ENCODE measurements at regions not wholly inside any gene's neighbourhood (a gene's known extent, or its start where the extent isn't known, plus 50 kb on each side); places are given as distances from the start of the nearest gene placed in this dataset.

GRCh38 chr18:25724997-25725396, 365.4 kb downstream of the SS18 start:
- no peak for DNase-seq (ENCODE audit: low read depth)

GRCh38 chr18:25724121-25724520, 366.3 kb downstream of the SS18 start:
- no peak for DNase-seq (ENCODE audit: low read depth)

GRCh38 chr18:25713103-25713502, 361.1 kb upstream of the ZNF521 start:
- no peak for DNase-seq (ENCODE audit: low read depth)

- no peak for DNase-seq (ENCODE audit: low read depth)
Measured at GRCh38 chr18:25710981-25711380, 359.0 kb upstream of the ZNF521 start.

- no peak for DNase-seq (ENCODE audit: low read depth)
Measured at GRCh38 chr18:25705650-25706049, 353.7 kb upstream of the ZNF521 start.

GRCh38 chr18:25704494-25704893, 352.5 kb upstream of the ZNF521 start:
- DNase-seq (ENCODE audit: low read depth), result no peak

- DNase-seq (ENCODE audit: low read depth), result no peak
Measured at GRCh38 chr18:25704071-25704470, 352.1 kb upstream of the ZNF521 start.

- no peak for DNase-seq (ENCODE audit: low read depth)
Measured at GRCh38 chr18:25701821-25702220, 349.9 kb upstream of the ZNF521 start.

GRCh38 chr18:25686960-25687500, 335.1 kb upstream of the ZNF521 start:
- DNase-seq (ENCODE audit: low read depth), result peak; percentile 10

GRCh38 chr18:25685088-25685487, 333.1 kb upstream of the ZNF521 start:
- no peak for DNase-seq (ENCODE audit: low read depth)

GRCh38 chr18:25679491-25679890, 327.5 kb upstream of the ZNF521 start:
- DNase-seq (ENCODE audit: low read depth), result no peak

GRCh38 chr18:25678221-25678620, 326.3 kb upstream of the ZNF521 start:
- no peak for DNase-seq (ENCODE audit: low read depth)

- DNase-seq (ENCODE audit: low read depth), result no peak
Measured at GRCh38 chr18:25675123-25675850, 323.3 kb upstream of the ZNF521 start.

GRCh38 chr18:25674183-25674582, 322.2 kb upstream of the ZNF521 start:
- no peak for DNase-seq (ENCODE audit: low read depth)

- DNase-seq (ENCODE audit: low read depth), result no peak
Measured at GRCh38 chr18:25672490-25672889, 320.5 kb upstream of the ZNF521 start.

GRCh38 chr18:25669741-25670140, 317.8 kb upstream of the ZNF521 start:
- DNase-seq (ENCODE audit: low read depth), result peak; percentile 44

- peak; percentile 5 for DNase-seq (ENCODE audit: low read depth)
Measured at GRCh38 chr18:25662272-25662671, 310.3 kb upstream of the ZNF521 start.

- peak; percentile 35 for DNase-seq (ENCODE audit: low read depth)
Measured at GRCh38 chr18:25661831-25662230, 309.9 kb upstream of the ZNF521 start.

GRCh38 chr18:25659541-25659940, 307.6 kb upstream of the ZNF521 start:
- no peak for DNase-seq (ENCODE audit: low read depth)

- DNase-seq (ENCODE audit: low read depth), result no peak
Measured at GRCh38 chr18:25658476-25658875, 306.5 kb upstream of the ZNF521 start.

- peak; percentile 24 for DNase-seq (ENCODE audit: low read depth)
Measured at GRCh38 chr18:25651553-25651952, 299.6 kb upstream of the ZNF521 start.

GRCh38 chr18:25650201-25650941, 298.4 kb upstream of the ZNF521 start:
- peak; percentile 97 for DNase-seq (ENCODE audit: low read depth)

- peak; percentile 15 for DNase-seq (ENCODE audit: low read depth)
Measured at GRCh38 chr18:25648716-25649260, 296.8 kb upstream of the ZNF521 start.
